Right lobe of liver (tissue), 6 donors: ENCODE measurements at regions not wholly inside any gene's neighbourhood (a gene's known extent, or its start where the extent isn't known, plus 50 kb on each side); places are given as distances from the start of the nearest gene placed in this dataset.
"Not testable (repeated sequence)": the region's sequence is repeated elsewhere in the genome, so short reads cannot be mapped to it uniquely, and the experiment has no call there.

Source experiments
- ATAC-seq, 4 donors: fragments of 200-7000 bp; cut with Tn5 transposase; one replicate each; pipeline ENCODE4 v1.9.1; 2020; ENCODE audit warnings: mild to moderate bottlenecking in 4 of 4, moderate library complexity in 4 of 4
- DNase-seq, 3 donors: peaks; one replicate each; pipeline ENCODE4 v3.0.0-alpha.2; 2020
- H3K27ac ChIP-seq, 3 donors: fragments of 200-600 bp; one replicate each; pipeline ENCODE4 v1.8.0; 2022
- H3K27me3 ChIP-seq, 2 donors: fragments of 200-600 bp; one replicate each; pipeline ENCODE4 v1.8.0; 2022
- H3K36me3 ChIP-seq, 4 donors: fragments of 200-600 bp; sonication (generic) in 1 of 4; one replicate each; pipeline versions ENCODE4 v1.5.1 to v1.8.0; 2017 to 2022; ENCODE audit warnings: control low read depth in 1 of 4
- H3K4me1 ChIP-seq, 4 donors: fragments of 200-600 bp; sonication (generic) in 1 of 4; one replicate each; pipeline versions ENCODE4 v1.5.1 to v1.8.0; 2017 to 2022; ENCODE audit warnings: control low read depth in 1 of 4
- H3K4me3 ChIP-seq, 3 donors: fragments of 200-600 bp; one replicate each; pipeline ENCODE4 v1.8.0; 2022
- H3K9me3 ChIP-seq, 4 donors: fragments of 200-600 bp; sonication (generic) in 1 of 4; one replicate each; pipeline versions ENCODE4 v1.5.1 to v1.8.0; 2017 to 2022; ENCODE audit warnings: control low read depth in 1 of 4
- CTCF ChIP-seq, 4 donors: fragments of 200-600 bp in 3 of 4; fragments of 450-650 bp in 1 of 4; IDR thresholded peaks; one replicate each; pipeline versions ENCODE4 v1.5.1 to v1.8.0; 2016 to 2022; ENCODE audit warnings: antibody characterized with exemption in 4 of 4, mild to moderate bottlenecking in 2 of 4
- POLR2A ChIP-seq: fragments of 450-650 bp; IDR thresholded peaks from one replicate; pipeline ENCODE4 v1.6.1; 2017; ENCODE audit warnings: antibody characterized with exemption, mild to moderate bottlenecking
- WGBS: methylation state at CpG from one replicate; pipeline ENCODE4 v1.1.6; 2018; ENCODE audit warnings: low coverage, low lambda C conversion rate; ENCODE audit not compliant: insufficient coverage; ENCODE audit errors: missing lambda C conversion rate; 5-methylcytosine and 5-hydroxymethylcytosine counted together
- intact Hi-C, 2 donors: fragments of 100-400 bp; cut with DNase I; formaldehyde crosslinking; loops; one replicate each; pipeline versions ENCODE4 v1.11.2 to v1.14.1; 2022
- donor health status: DM: no; HTN: yes; CAD: no.
- donor health status: DM: no; HTN: no; CAD: no.
- donor health status: DM: no; HTN: no; CAD: no.
- donor health status: DM: no; HTN: yes; CAD: no.
- donor health status: DM: no; HTN: yes; CAD: no.

GRCh38 chr2:55124682-55125081 lies 74.4 kb upstream of the RTN4 start:
- intact Hi-C loops, ATAC-seq, H3K27ac ChIP-seq, H3K36me3 ChIP-seq, H3K27me3 ChIP-seq, H3K4me3 ChIP-seq, H3K4me1 ChIP-seq, DNase-seq, H3K9me3 ChIP-seq: not testable (repeated sequence)
- 76% methylated on average over 2 of the region's 2 CpGs for WGBS

DNA sequence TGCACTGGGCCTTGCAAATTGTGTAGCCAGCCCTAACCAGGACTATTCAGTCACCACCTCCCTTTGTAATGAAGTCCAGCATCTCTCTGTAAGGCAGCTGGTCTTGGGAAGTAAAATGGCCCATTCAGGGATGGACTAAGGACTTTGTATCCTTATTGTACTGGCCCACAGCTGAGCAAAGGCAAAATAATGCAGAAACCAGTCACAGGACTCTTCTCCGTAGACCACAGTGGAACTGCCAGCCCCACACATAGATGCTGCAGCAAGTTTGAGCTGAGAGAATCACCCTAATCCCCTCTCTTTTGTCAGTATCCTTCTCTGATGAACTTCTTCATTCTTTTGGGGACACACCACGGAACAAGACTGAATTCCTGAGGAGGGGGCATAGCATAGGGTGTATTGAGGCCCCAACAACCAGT lies 73.6 kb upstream of the RTN4 start:
- H3K9me3 ChIP-seq = no peaks in the 10 kb centered on the region
- WGBS = 100% methylated on average over 1 of the region's 2 CpGs
- H3K4me1 ChIP-seq = no peaks in the 10 kb centered on the region
- no peak overlapping the region for H3K27ac ChIP-seq
- H3K36me3 ChIP-seq = no peaks in the 10 kb centered on the region
- no peaks in the 10 kb centered on the region for H3K27me3 ChIP-seq
- no peak for ATAC-seq
- no peak for DNase-seq
- TF ChIP-seq POLR2A (no peak), CTCF (IDR thresholded peaks at IDR 0.05) (no peak)
- intact Hi-C loops = no loop called here
- H3K4me3 ChIP-seq = no peak overlapping the region

GRCh38 chr2:55120634-55121359 lies 70.5 kb upstream of the RTN4 start:
- no peak overlapping the region for H3K27ac ChIP-seq
- TF ChIP-seq POLR2A (no peak), CTCF (IDR thresholded peaks at IDR 0.05) (no peak)
- no peak overlapping the region for H3K4me3 ChIP-seq
- ATAC-seq = no peak
- WGBS = 47% methylated on average over 7 of the region's 8 CpGs
- intact Hi-C loops = no loop called here
- no peaks in the 10 kb centered on the region for H3K27me3 ChIP-seq
- H3K9me3 ChIP-seq = no peaks in the 10 kb centered on the region
- H3K36me3 ChIP-seq = no peaks in the 10 kb centered on the region
- DNase-seq = no peak
- no peaks in the 10 kb centered on the region for H3K4me1 ChIP-seq

GRCh38 chr2:55119711-55120487 lies 69.6 kb upstream of the RTN4 start:
- intact Hi-C loops = no loop called here
- H3K4me3 ChIP-seq = no peak overlapping the region
- H3K4me1 ChIP-seq = no peaks in the 10 kb centered on the region
- 71% methylated on average over 5 of the region's 10 CpGs for WGBS
- H3K27me3 ChIP-seq = no peaks in the 10 kb centered on the region
- no peak for DNase-seq
- H3K27ac ChIP-seq = no peak overlapping the region
- no peaks in the 10 kb centered on the region for H3K36me3 ChIP-seq
- no peaks in the 10 kb centered on the region for H3K9me3 ChIP-seq
- no peak for ATAC-seq
- TF ChIP-seq POLR2A (no peak), CTCF (IDR thresholded peaks at IDR 0.05) (no peak)

DNA sequence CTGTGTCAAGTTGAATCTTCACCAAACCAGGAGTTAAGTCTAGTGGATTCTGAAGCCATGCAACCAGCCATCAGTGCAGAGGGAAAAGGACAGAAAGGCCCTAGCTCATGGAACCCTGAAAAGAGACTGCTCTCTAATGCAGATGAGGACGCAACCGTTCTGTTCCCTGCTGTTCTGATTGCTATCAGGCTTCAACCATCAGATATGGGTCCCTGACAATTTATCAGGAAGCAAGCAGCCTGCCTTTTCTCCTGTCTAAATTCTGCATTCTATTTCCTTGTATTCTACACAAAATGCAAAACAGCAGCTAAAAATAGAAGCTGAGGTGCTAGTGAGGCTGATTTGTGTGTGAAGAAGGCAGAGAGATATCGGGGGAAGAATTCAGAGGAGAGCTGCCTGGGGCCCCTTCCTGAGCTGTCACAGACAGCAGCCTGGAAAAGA lies 68.4 kb upstream of the RTN4 start:
- Histone ChIP-seq H3K9me3 (no peaks in the 10 kb centered on the region), H3K36me3 (no peaks in the 10 kb centered on the region), H3K4me1 (no peaks in the 10 kb centered on the region), H3K4me3 (no peak overlapping the region), H3K27ac (no peak overlapping the region), H3K27me3 (no peaks in the 10 kb centered on the region)
- DNase-seq (no peak), ATAC-seq (no peak)
- TF ChIP-seq CTCF (IDR thresholded peaks at IDR 0.05) (no peak), POLR2A (no peak)
- intact Hi-C loops = no loop called here
- 43% methylated on average over 3 of the region's 3 CpGs for WGBS
